GM23338 (cell line): ENCODE measurements at regions not wholly inside any gene's neighbourhood (a gene's known extent, or its start where the extent isn't known, plus 50 kb on each side); places are given as distances from the start of the nearest gene placed in this dataset.

Experiments used
- ATAC-seq: fragments of 200-7000 bp; cut with Tn5 transposase; 3 replicates; pipeline ENCODE4 v1.9.1; 2020
- DNase-seq: peaks from one replicate; pipeline ENCODE4 v3.0.0-alpha.2; 2015; ENCODE audit warnings: low spot score
- H2AFZ ChIP-seq: fragments of 200-600 bp; sonication (generic); 2 replicates; pipeline ENCODE4 v1.8.0; 2016; ENCODE audit warnings: antibody characterized with exemption, mild to moderate bottlenecking, moderate library complexity
- H3F3A ChIP-seq: fragments of 200-600 bp; sonication (generic); replicated peaks from 2 replicates; pipeline ENCODE4 v1.8.0; 2017; ENCODE audit warnings: antibody characterized with exemption, mixed run types, low read depth
- H3K27ac ChIP-seq: fragments of 200-600 bp; sonication (generic); 2 replicates; pipeline ENCODE4 v1.6.1; 2016; ENCODE audit warnings: low read depth
- H3K27me3 ChIP-seq: fragments of 200-600 bp; sonication (generic); 2 replicates; pipeline ENCODE4 v1.8.0; 2016; ENCODE audit warnings: mild to moderate bottlenecking, mixed run types, moderate library complexity; ENCODE audit not compliant: insufficient read depth
- H3K36me3 ChIP-seq: fragments of 200-600 bp; sonication (generic); 2 replicates; pipeline ENCODE4 v1.8.0; 2016; ENCODE audit warnings: mild to moderate bottlenecking; ENCODE audit not compliant: insufficient read depth
- H3K4me1 ChIP-seq: fragments of 200-600 bp; sonication (generic); 2 replicates; pipeline ENCODE4 v1.8.0; 2016; ENCODE audit warnings: mild to moderate bottlenecking, moderate library complexity; ENCODE audit not compliant: insufficient read depth
- H3K4me2 ChIP-seq: fragments of 200-600 bp; sonication (generic); 2 replicates; pipeline ENCODE4 v1.7.1; 2017; ENCODE audit warnings: mixed run types
- H3K4me3 ChIP-seq: fragments of 200-600 bp; sonication (generic); 2 replicates; pipeline ENCODE4 v1.6.1; 2016; ENCODE audit warnings: mixed run types
- H3K79me2 ChIP-seq: fragments of 200-600 bp; sonication (generic); replicated peaks from 2 replicates; pipeline ENCODE4 v1.8.0; 2017; ENCODE audit warnings: mild to moderate bottlenecking; ENCODE audit not compliant: insufficient read depth
- H3K9me2 ChIP-seq: fragments of 200-600 bp; sonication (generic); 2 replicates; pipeline ENCODE4 v1.8.0; 2017; ENCODE audit not compliant: insufficient read depth
- H4K20me1 ChIP-seq: fragments of 200-600 bp; sonication (generic); replicated peaks from 2 replicates; pipeline ENCODE4 v1.8.0; 2017; ENCODE audit warnings: mild to moderate bottlenecking; ENCODE audit not compliant: insufficient read depth
- H3K27ac Mint-ChIP-seq: 2 replicates; pipeline ENCODE4 v1.8.0; 2020; ENCODE audit warnings: inconsistent platforms, mild to moderate bottlenecking, moderate library complexity, mixed read lengths
- H3K27me3 Mint-ChIP-seq: 3 replicates; pipeline ENCODE4 v1.8.0; 2022; ENCODE audit warnings: low read depth, mild to moderate bottlenecking, moderate library complexity, mixed read lengths, inconsistent platforms; ENCODE audit not compliant: insufficient read depth, poor library complexity
- H3K36me3 Mint-ChIP-seq: 3 replicates; pipeline ENCODE4 v1.8.0; 2021; ENCODE audit warnings: low read depth, mild to moderate bottlenecking, inconsistent platforms, moderate library complexity, mixed read lengths
- H3K4me1 Mint-ChIP-seq: 3 replicates; pipeline ENCODE4 v1.8.0; 2020; ENCODE audit warnings: mild to moderate bottlenecking, inconsistent platforms, mixed read lengths
- H3K4me3 Mint-ChIP-seq: 3 replicates; pipeline ENCODE4 v1.8.0; 2021; ENCODE audit warnings: moderate library complexity, mild to moderate bottlenecking, inconsistent platforms, mixed read lengths
- H3K9me3 Mint-ChIP-seq: 3 replicates; pipeline ENCODE4 v1.8.0; 2020; ENCODE audit warnings: moderate library complexity, mild to moderate bottlenecking, inconsistent platforms, mixed read lengths
- CREB1 ChIP-seq: fragments of 250-450 bp; sonication (Bioruptor Pico); IDR thresholded peaks from 2 replicates; pipeline ENCODE4 v1.5.0; 2020; ENCODE audit warnings: low read depth, mild to moderate bottlenecking, moderate library complexity
- JUNB ChIP-seq: IDR thresholded peaks from one replicate; pipeline ENCODE4 v1.6.1; 2016; ENCODE audit warnings: antibody characterized with exemption; ENCODE audit not compliant: unreplicated experiment
- NANOG ChIP-seq: IDR thresholded peaks from 2 replicates; pipeline ENCODE4 v1.6.1; 2016; ENCODE audit warnings: antibody characterized with exemption, borderline replicate concordance
- POLR2AphosphoS5 ChIP-seq: IDR thresholded peaks from 2 replicates; pipeline ENCODE4 v1.6.1; 2016; ENCODE audit warnings: antibody characterized with exemption, low read depth
- ZNF114 ChIP-seq: fragments of 250-450 bp; sonication (Bioruptor Pico); IDR thresholded peaks from 2 replicates; pipeline ENCODE4 v1.5.0; 2020; ENCODE audit warnings: mild to moderate bottlenecking, moderate library complexity
- ZNF331 ChIP-seq: fragments of 250-450 bp; sonication (Bioruptor Pico); IDR thresholded peaks from 2 replicates; pipeline ENCODE4 v1.5.0; 2020; ENCODE audit warnings: low read depth, mild to moderate bottlenecking, moderate library complexity
- TF ChIP-seq, protein P1 (sequence below), 2 experiments: fragments of 200-600 bp in 1 of 2; sonication (generic) in 1 of 2; conservative IDR thresholded peaks; 2 replicates each; pipeline versions ENCODE4 v1.5.1 to v1.6.1; 2016 to 2017; ENCODE audit warnings: antibody characterized with exemption in 2 of 2, low read depth in 2 of 2, mild to moderate bottlenecking in 2 of 2, moderate library complexity in 1 of 2
- TF ChIP-seq, protein P2 (sequence below): IDR thresholded peaks from one replicate; pipeline ENCODE4 v1.6.1; 2018; ENCODE audit warnings: antibody characterized with exemption; ENCODE audit not compliant: unreplicated experiment
- TF ChIP-seq, protein P3 (sequence below): IDR thresholded peaks from 2 replicates; pipeline ENCODE4 v1.6.1; 2016; ENCODE audit warnings: antibody characterized with exemption

DNA sequence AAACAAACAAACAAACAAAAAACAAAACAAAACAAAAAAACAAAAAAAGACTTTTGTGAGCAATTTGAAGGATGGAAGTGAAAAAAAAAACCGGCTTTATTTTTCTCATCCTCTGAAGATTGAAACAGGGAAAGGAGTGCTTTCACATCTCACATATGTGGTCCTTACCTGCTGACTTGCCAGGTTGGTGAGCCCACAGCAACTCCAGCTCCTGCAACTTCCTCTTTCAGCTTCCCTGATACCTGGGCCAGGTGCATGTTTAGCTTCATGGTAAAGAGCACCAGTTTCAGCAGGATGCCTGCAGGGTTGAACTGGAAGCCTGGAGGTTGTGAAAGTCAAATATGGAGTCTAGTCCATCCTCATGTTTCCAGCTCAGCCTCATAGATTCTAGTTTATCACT, 221.2 kb upstream of the OTX2 start:
- Histone ChIP-seq H3K4me2 (no peak overlapping the region), H3K27me3 (no peaks in the 10 kb centered on the region), H2AFZ (no peak overlapping the region), H3K36me3 (no peaks in the 10 kb centered on the region), H4K20me1 (no peaks in the 10 kb centered on the region), H3K27ac (no peak overlapping the region), H3K4me3 (no peak overlapping the region), H3F3A (no peaks in the 10 kb centered on the region), H3K9me2 (no peaks in the 10 kb centered on the region), H3K4me1 (peaks cover 15% of the 10 kb centered on the region), H3K79me2 (no peaks in the 10 kb centered on the region)
- peaks cover 18% of the 10 kb centered on the region for H3K36me3 Mint-ChIP-seq
- peaks cover 20% of the 10 kb centered on the region for H3K4me1 Mint-ChIP-seq
- ATAC-seq (no peak), DNase-seq (no peak)
- no peaks in the 10 kb centered on the region for H3K27me3 Mint-ChIP-seq
- no peak overlapping the region for H3K4me3 Mint-ChIP-seq
- peaks cover 11% of the 10 kb centered on the region for H3K9me3 Mint-ChIP-seq
- TF ChIP-seq NANOG (no peak), ZNF114 (no peak), JUNB (no peak), POLR2AphosphoS5 (no peak), ZNF331 (CRISPR knock-in tag) (no peak), CREB1 (no peak)
- TF ChIP-seq, protein P1, sequence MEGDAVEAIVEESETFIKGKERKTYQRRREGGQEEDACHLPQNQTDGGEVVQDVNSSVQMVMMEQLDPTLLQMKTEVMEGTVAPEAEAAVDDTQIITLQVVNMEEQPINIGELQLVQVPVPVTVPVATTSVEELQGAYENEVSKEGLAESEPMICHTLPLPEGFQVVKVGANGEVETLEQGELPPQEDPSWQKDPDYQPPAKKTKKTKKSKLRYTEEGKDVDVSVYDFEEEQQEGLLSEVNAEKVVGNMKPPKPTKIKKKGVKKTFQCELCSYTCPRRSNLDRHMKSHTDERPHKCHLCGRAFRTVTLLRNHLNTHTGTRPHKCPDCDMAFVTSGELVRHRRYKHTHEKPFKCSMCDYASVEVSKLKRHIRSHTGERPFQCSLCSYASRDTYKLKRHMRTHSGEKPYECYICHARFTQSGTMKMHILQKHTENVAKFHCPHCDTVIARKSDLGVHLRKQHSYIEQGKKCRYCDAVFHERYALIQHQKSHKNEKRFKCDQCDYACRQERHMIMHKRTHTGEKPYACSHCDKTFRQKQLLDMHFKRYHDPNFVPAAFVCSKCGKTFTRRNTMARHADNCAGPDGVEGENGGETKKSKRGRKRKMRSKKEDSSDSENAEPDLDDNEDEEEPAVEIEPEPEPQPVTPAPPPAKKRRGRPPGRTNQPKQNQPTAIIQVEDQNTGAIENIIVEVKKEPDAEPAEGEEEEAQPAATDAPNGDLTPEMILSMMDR (conservative IDR thresholded peaks at IDR 0.05; ENCODE audit: low read depth in 2 of 2), result no peak
- TF ChIP-seq, protein P2, sequence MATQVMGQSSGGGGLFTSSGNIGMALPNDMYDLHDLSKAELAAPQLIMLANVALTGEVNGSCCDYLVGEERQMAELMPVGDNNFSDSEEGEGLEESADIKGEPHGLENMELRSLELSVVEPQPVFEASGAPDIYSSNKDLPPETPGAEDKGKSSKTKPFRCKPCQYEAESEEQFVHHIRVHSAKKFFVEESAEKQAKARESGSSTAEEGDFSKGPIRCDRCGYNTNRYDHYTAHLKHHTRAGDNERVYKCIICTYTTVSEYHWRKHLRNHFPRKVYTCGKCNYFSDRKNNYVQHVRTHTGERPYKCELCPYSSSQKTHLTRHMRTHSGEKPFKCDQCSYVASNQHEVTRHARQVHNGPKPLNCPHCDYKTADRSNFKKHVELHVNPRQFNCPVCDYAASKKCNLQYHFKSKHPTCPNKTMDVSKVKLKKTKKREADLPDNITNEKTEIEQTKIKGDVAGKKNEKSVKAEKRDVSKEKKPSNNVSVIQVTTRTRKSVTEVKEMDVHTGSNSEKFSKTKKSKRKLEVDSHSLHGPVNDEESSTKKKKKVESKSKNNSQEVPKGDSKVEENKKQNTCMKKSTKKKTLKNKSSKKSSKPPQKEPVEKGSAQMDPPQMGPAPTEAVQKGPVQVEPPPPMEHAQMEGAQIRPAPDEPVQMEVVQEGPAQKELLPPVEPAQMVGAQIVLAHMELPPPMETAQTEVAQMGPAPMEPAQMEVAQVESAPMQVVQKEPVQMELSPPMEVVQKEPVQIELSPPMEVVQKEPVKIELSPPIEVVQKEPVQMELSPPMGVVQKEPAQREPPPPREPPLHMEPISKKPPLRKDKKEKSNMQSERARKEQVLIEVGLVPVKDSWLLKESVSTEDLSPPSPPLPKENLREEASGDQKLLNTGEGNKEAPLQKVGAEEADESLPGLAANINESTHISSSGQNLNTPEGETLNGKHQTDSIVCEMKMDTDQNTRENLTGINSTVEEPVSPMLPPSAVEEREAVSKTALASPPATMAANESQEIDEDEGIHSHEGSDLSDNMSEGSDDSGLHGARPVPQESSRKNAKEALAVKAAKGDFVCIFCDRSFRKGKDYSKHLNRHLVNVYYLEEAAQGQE, result no peak
- TF ChIP-seq, protein P3, sequence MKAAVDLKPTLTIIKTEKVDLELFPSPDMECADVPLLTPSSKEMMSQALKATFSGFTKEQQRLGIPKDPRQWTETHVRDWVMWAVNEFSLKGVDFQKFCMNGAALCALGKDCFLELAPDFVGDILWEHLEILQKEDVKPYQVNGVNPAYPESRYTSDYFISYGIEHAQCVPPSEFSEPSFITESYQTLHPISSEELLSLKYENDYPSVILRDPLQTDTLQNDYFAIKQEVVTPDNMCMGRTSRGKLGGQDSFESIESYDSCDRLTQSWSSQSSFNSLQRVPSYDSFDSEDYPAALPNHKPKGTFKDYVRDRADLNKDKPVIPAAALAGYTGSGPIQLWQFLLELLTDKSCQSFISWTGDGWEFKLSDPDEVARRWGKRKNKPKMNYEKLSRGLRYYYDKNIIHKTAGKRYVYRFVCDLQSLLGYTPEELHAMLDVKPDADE, result no peak
- no peak overlapping the region for H3K27ac Mint-ChIP-seq

DNA sequence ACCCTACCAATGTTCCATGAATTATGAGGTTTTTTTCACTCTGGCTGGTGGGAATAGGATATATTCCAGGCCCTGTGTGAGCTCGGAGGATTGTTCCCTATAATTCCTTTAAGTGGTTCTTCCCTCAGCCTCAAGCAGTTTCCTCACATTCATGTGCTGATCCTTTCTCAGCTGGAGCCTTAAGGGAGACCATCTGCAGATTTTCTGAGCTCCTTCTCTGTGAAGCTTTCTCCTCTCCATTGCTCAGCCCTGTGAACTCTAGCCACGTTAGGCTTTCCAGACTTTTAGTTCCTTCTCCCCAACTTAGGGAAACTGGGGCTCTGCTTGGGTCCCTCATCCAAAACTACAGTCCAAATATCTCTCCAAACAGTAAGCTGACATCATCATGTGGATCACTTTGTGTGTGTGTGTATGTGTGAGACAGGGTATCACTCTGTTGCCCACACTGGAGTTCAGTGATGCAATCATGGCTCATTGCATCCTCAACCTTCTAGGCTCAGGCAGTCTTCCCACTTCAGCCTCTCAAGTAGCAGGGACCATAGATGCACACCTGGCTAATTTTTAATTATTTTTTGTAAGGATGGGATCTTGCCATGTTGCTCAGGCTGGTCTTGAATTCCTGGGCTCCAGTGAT, 219.5 kb upstream of the OTX2 start:
- H3K79me2 ChIP-seq, result no peaks in the 10 kb centered on the region
- no peaks in the 10 kb centered on the region for H3F3A ChIP-seq
- H4K20me1 ChIP-seq, result no peaks in the 10 kb centered on the region
- peaks cover 27% of the 10 kb centered on the region for H3K36me3 Mint-ChIP-seq
- H3K4me1 ChIP-seq, result peaks cover 15% of the 10 kb centered on the region
- peak; percentile 98 for ATAC-seq
- peak overlapping the region; percentile 76 for H3K27ac Mint-ChIP-seq
- H3K4me2 ChIP-seq, result peak overlapping the region; percentile 56
- H3K9me2 ChIP-seq, result no peaks in the 10 kb centered on the region; the same call in 1 of the 2 replicates
- H3K4me3 ChIP-seq, result no peak overlapping the region
- H2AFZ ChIP-seq, result peak overlapping the region; percentile 33; the same call in 1 of the 2 replicates
- peaks cover 16% of the 10 kb centered on the region for H3K9me3 Mint-ChIP-seq
- peak; percentile 61 for DNase-seq
- no peak overlapping the region for H3K4me3 Mint-ChIP-seq
- no peaks in the 10 kb centered on the region for H3K27me3 ChIP-seq
- H3K27ac ChIP-seq, result peak overlapping the region; percentile 13
- H3K36me3 ChIP-seq, result no peaks in the 10 kb centered on the region
- no peaks in the 10 kb centered on the region for H3K27me3 Mint-ChIP-seq
- peaks cover 20% of the 10 kb centered on the region for H3K4me1 Mint-ChIP-seq
- TF ChIP-seq, protein P3, result no peak
- TF ChIP-seq NANOG, result peak; percentile 34; the same call in 1 of the 2 replicates
- TF ChIP-seq CREB1, result no peak
